A549 (cell line): ENCODE measurements at regions not wholly inside any gene's neighbourhood (a gene's known extent, or its start where the extent isn't known, plus 50 kb on each side); places are given as distances from the start of the nearest gene placed in this dataset.

Experiments
- MYC ChIP-seq: IDR thresholded peaks from 2 replicates; pipeline ENCODE4 v1.6.1; 2012; ENCODE audit warnings: mild to moderate bottlenecking, inconsistent platforms, low read length, improper control_type of control experiment, borderline replicate concordance
- RAD21 ChIP-seq, 2 experiments: fragments of >200 bp in 1 of 2; sonication (Bioruptor Twin) in 1 of 2; formaldehyde crosslinking in 1 of 2; IDR thresholded peaks in 1 of 2; conservative IDR thresholded peaks in 1 of 2; 2 replicates in 1 of 2; 3 replicates in 1 of 2; pipeline ENCODE4 v1.6.1; 2012 to 2018; ENCODE audit warnings: inconsistent platforms in 1 of 2
- TP53 ChIP-seq: fragments of 250-450 bp; sonication (Bioruptor Pico); IDR thresholded peaks from 2 replicates; pipeline ENCODE4 v1.5.0; 2021; ENCODE audit warnings: mild to moderate bottlenecking, moderate library complexity
- TF ChIP-seq, protein P1 (sequence below): fragments of >200 bp; sonication (Bioruptor Twin); formaldehyde crosslinking; IDR thresholded peaks from 3 replicates; pipeline ENCODE4 v1.5.1; 2016
- TF ChIP-seq, protein P2 (sequence below): fragments of >200 bp; sonication (Bioruptor Twin); formaldehyde crosslinking; IDR thresholded peaks from 3 replicates; pipeline ENCODE4 v1.6.1; 2016
- TF ChIP-seq, protein P3 (sequence below): fragments of 200-600 bp; sonication (generic); IDR thresholded peaks from 2 replicates; pipeline ENCODE4 v1.6.1; 2016; ENCODE audit warnings: antibody characterized with exemption, mild to moderate bottlenecking, moderate library complexity

DNA sequence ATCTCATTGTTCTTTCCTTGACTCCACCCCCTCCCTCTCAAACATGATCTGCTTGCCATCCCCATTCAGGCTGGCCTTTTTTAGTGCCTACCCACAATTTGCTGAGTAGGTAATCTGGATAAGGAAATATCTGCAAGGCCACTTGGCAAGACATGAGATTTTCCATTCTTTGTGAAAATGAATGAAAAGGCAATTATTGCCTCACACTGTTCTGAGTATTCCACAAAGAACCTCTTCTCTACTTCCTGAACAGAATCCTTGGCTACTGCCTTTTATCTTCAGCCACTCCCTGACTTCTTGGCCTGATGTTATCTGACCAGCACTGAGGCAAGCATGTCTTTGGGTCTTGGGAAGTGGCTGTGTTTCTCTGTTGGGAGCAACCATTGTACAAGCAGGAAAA lies 263.2 kb upstream of the ATP2B1 start:
- TF ChIP-seq MYC (no peak), TP53 (CRISPR knock-in tag) (no peak), RAD21 (conservative IDR thresholded peaks at IDR 0.05 in 1 of 2, IDR thresholded peaks at IDR 0.05 in 1 of 2) (no peak)
- TF ChIP-seq, protein P1, sequence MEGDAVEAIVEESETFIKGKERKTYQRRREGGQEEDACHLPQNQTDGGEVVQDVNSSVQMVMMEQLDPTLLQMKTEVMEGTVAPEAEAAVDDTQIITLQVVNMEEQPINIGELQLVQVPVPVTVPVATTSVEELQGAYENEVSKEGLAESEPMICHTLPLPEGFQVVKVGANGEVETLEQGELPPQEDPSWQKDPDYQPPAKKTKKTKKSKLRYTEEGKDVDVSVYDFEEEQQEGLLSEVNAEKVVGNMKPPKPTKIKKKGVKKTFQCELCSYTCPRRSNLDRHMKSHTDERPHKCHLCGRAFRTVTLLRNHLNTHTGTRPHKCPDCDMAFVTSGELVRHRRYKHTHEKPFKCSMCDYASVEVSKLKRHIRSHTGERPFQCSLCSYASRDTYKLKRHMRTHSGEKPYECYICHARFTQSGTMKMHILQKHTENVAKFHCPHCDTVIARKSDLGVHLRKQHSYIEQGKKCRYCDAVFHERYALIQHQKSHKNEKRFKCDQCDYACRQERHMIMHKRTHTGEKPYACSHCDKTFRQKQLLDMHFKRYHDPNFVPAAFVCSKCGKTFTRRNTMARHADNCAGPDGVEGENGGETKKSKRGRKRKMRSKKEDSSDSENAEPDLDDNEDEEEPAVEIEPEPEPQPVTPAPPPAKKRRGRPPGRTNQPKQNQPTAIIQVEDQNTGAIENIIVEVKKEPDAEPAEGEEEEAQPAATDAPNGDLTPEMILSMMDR: no peak
- TF ChIP-seq, protein P2, sequence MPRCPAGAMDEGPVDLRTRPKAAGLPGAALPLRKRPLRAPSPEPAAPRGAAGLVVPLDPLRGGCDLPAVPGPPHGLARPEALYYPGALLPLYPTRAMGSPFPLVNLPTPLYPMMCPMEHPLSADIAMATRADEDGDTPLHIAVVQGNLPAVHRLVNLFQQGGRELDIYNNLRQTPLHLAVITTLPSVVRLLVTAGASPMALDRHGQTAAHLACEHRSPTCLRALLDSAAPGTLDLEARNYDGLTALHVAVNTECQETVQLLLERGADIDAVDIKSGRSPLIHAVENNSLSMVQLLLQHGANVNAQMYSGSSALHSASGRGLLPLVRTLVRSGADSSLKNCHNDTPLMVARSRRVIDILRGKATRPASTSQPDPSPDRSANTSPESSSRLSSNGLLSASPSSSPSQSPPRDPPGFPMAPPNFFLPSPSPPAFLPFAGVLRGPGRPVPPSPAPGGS: no peak
- TF ChIP-seq, protein P3, sequence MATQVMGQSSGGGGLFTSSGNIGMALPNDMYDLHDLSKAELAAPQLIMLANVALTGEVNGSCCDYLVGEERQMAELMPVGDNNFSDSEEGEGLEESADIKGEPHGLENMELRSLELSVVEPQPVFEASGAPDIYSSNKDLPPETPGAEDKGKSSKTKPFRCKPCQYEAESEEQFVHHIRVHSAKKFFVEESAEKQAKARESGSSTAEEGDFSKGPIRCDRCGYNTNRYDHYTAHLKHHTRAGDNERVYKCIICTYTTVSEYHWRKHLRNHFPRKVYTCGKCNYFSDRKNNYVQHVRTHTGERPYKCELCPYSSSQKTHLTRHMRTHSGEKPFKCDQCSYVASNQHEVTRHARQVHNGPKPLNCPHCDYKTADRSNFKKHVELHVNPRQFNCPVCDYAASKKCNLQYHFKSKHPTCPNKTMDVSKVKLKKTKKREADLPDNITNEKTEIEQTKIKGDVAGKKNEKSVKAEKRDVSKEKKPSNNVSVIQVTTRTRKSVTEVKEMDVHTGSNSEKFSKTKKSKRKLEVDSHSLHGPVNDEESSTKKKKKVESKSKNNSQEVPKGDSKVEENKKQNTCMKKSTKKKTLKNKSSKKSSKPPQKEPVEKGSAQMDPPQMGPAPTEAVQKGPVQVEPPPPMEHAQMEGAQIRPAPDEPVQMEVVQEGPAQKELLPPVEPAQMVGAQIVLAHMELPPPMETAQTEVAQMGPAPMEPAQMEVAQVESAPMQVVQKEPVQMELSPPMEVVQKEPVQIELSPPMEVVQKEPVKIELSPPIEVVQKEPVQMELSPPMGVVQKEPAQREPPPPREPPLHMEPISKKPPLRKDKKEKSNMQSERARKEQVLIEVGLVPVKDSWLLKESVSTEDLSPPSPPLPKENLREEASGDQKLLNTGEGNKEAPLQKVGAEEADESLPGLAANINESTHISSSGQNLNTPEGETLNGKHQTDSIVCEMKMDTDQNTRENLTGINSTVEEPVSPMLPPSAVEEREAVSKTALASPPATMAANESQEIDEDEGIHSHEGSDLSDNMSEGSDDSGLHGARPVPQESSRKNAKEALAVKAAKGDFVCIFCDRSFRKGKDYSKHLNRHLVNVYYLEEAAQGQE: no peak
